ENCODE measurements at regions not wholly inside any gene's neighbourhood (a gene's known extent, or its start where the extent isn't known, plus 50 kb on each side); places are given as distances from the start of the nearest gene placed in this dataset.
"Not testable (repeated sequence)": the region's sequence is repeated elsewhere in the genome, so short reads cannot be mapped to it uniquely, and the experiment has no call there.

DNA sequence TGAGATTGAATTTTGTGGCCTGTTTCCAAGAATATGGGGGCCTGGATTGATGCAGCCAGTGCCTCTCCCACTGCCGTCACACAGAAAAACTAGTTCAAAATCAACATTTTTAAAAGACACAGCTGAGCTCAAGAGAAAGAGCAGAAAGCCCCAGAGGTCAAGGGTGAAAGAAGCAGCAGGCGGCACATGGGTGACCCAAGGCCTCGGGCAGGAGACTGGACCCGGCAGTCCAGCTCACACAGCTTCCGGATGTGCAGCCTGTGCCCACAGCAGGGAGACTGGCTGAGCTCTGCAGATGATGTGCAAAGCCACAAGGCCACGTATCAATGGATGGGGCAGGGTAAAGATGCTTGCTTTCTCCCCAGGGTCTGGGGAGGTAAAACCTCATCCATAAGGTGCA lies 50.4 kb upstream of the RNF32 start:
- no peak for DNase-seq

DNA sequence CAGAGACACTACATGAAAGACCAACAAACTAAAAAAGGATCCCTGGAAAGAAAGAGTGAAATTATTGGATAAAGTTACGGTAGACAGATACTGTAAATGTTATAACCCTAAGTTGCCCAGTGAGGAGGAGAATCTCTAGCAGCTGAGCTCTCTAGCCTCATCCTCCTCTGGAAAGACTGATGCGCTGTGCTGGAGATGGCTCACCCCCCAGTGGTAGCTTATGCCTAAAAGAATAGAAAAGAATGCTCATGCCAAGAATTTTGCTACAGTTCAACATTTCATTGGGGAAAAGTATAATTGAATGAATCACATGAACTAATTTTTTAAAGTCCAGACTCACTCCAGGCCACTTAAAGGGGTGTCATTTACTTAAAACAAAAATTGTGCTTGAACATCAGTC lies 50.8 kb upstream of the RNF32 start:
- DNase-seq, result no peak

DNA sequence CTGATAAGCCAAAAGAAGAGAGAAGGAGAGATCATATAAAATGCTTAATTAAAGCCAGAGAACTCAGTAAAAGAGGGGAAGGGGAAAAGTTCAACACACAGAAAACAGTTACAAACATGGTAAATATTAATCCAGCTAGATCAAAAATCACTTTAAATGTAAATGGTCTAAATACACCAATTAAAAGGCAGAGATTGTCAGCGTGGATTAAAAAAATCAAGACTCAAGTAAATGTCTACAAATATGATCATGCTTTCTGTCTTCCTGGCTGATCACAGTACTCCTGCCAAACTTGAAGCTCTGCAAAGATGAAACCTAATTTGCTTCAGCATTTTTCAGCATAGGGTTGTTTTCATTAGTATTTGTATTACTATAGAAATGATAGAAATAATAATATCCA lies 54.6 kb upstream of the RNF32 start:
- DNase-seq, result no peak

DNA sequence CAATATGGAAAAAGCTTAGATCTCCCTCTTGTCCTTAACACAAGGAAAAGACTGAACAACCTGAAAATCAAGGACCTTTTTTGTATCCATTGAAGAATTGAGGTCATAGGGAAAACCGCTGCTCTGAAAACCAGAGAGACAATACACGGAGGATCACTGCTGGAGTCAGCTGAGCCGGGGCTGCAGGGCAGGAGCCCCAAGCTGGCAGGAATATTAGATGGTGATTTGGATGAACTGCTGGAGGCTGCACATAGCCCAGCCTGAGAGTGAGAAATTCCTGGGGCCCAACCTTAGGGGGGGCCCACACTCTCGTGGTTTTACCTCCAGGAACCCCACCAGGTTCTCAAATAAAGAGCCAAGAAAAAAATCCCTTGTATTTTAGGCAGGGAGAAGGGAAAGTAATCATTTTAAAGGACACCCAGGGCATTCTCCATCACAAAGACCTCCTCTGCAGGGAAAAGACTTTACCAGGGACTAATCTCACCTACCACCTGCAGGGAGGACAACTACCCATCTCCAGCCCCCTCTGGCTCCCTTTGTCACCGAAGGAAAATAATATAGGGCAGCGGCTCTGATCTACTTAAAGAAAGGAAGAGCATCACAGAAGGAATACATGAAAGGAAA lies 55.4 kb upstream of the RNF32 start:
- DNase-seq, result no peak

DNA sequence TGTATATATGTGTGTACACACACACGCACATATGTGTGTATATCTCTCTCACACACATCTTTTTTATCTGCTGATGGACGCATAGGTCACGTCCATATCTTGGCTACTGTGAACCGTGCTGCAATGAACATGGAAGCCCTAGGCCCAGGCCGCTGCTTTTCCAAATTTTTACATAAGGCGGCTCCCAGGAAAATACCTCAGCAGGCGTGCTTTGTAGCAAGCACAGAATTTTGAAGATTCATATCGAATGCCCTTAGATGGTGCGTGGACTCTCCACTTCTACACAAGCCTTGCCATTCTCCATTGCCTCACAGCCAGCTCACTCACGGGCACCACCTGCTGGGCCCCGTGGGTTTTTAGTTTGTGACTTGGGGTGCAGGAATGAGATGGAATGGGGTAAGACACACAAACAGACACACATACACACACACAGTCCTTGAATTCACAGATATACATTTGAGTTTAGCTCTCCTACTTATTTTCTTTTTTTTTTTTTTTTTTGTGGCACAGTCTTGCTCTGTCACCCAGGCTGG lies 57.9 kb upstream of the RNF32 start:
- DNase-seq, result no peak

DNA sequence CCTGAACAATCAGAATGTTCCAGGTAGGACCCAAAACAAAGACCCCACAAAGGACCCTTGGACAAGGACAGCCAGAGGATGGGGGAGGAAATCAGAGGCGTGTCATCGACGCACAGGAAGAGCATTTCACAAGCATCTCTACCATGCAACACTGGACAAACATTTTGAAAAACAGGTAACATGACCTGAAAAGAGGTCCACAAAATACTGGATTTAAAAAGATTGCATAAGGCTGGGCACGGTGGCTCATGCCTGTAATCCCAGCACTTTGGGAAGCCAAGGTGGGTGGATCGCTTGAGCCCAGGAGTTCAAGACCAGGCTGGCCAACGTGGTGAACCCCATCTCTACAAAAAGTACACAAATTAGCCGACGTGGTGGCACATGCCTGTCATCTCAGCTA lies 60.5 kb upstream of the RNF32 start:
- DNase-seq, result no peak

DNA sequence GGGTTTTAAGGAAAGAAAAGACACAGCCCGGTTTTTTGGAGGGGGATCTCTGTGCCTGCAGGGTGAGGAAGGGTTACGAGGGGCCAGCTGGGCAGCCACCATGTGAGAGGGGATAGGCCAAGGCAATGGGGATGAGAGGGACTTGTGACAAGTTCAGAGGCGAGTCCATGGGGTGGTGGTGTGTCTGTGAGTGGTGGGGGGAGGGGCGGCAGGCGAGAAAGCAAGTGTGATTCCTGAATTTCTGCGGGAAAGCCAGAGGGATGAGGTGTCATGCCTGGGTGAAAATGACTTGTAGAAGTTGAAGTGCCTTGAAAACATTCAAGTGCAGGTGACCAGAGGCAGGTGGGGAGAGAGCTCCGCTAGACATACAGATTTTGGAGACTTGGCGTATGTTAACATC lies 61.0 kb upstream of the RNF32 start:
- no peak for DNase-seq

DNA sequence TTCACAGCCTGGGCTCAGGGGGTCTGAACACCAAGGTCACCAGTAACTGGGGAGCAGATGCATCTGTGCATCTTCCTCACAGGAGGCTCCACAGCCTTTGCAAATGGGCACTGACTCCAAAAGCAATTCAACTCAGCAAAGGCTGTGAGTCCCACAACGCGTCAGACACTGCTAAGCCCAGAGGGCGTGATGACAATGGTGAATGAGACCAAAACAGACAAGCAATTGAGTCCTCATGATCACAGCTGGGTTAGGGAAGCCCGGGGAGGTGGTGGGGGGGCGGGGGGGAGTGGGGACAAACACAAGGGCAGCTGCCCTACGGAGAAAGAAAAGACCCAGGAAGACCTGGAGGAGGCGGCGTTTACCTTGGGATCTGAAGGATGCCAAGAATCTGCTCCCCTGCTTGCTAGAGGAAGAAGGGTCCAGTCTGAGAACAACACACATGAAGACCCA lies 61.6 kb upstream of the RNF32 start:
- DNase-seq, result no peak

DNA sequence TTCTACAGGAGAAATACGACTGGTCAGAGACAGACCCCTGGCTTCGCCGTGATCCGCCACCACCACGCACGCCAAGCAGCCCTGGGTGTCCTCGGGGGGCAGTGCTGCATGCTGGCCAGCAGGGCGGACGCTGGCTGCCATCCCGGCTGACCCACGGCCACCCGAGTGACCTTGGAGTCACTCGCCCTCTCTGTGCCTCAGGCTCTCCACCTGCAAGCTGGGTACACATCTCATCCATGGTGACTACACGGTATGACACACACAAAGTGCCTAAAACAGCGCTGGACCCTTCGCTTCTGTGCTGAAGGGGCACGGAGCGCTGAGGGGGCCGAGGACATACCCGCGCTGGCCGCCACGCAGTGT lies 62.0 kb upstream of the RNF32 start:
- DNase-seq, result no peak

DNA sequence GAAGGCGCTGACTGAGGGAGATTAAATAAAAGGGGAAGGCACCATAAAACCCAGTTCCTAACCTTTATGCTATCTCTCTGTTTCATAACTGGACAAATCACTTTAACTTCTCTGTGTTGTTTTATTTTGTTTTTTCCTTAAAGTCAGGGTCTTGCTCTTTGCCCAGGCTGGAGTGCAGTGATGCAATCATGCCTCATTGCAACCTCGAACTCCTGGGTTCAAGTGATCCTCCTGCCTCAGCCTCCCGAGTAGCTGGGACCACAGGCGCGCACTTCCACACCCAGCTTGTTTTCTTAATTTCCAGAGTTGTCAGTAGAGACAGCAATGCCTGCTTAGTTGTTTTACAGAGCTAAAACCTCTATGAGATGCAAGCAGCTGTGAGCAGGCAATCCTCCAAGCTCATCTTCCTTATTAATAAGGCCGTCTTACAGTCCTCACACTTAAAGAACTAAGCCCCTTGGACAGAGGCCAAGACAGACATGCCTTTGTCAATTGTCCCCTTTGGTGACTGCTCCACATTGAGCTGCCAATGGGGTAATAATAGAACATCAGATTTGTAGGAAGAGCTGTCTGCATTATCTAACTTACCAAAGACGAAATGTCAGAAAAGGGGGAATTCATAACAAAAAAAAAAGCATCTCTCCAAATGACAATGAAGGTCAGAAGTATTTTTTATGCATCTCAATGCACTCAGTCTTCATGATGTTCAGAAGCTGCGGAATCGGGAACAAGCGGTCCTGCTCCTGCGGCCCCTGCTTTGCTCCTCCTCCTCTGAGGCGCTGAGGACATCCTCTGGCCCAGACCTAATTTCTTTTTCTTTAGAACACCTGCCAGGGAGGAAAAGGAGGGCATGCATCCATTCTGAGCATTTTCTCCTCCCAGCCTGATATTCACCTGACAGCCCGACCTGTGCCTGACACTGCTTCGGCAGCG lies 62.7 kb upstream of the RNF32 start:
- no peak for DNase-seq

DNA sequence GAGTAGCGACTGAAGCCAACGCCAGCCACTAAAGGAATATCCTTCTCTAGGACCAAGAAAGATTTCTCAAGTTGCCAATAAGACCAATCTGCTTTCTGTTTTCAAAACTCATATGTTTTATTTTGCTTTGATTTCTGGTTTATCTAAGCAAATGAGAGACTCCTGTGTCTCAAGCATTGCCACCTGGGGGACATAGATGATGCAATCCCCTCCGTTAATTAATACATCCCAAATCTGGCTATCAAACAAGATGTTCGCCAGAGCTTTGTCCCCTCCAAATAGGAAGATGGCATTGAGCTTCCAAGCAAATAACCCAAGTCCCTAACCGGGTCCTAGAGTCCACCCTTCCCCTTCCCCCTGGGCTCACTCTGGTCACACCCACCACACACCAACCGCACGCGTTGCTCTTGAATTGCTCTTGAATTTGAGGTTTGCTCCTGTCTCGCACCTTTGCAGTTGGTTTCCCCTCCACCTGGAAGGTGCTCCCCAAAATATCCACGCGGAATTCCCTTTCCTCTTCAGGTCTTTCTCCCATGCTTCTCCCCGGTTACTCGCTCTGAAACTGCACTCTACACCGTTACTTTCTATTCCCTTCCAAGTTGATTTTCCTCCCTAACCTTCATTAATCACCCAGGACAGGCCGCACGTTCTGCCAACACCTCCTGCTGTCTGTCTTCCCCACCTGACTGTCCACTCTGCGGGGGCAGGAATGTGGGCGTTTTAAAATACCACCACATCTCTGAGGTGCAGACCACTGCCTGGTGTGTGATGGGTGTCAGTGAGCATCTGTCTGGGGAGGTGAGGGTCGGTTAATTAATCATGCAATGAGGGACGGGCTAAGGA lies 64.1 kb upstream of the RNF32 start:
- DNase-seq, result no peak

DNA sequence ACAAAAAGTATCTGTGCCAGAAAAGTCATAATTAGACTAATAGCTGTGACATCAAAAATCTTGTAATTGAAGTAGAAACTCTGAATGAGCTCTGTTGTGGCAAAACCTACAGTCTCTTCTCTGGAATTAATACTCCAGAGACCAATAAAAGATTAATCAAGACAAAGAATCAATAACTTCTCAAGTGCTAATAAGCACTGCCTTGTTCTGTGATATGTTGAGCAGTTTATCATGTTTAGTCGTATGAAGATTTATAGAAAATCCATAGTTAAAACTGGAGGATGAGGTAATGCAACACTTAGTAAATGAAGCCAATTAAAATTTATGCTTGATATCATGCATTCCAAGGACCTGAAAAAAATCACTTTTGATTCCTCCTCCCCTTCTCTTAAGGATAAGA lies 72.3 kb upstream of the RNF32 start:
- no peak for DNase-seq

DNA sequence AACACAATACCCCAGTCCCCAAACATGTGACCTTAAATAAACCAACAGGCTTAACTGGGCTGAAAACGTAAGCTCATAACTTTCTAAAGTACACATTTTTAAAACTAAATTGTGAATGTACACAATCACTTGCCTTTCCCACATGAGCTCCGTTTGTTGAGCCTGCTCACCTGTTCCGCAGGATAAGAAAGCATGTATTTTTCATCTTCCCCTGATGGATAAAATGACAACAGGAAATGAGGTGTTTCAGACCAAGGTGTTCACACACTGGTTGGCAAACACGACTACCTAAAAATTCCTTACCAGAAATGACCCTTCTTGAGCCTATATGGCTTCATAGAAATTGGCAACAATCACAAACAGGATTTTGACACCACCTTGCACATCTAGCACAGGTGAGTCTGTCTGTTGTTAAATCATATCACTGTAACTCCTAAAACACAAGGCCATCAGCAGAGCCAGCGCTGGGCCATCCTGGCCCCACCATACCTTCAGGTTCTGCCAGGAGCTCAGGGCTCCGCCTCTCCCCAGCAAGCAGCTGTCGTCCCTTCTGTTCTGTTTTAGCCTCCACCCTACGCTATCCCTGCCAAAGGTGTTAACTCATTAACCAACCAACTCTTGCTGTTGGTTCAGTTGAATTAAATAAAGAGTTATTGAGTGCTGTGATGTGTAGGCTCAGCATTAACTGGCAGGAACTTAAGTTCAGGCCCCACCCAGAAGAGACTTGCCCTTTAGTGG lies 73.6 kb upstream of the RNF32 start:
- DNase-seq, result no peak

DNA sequence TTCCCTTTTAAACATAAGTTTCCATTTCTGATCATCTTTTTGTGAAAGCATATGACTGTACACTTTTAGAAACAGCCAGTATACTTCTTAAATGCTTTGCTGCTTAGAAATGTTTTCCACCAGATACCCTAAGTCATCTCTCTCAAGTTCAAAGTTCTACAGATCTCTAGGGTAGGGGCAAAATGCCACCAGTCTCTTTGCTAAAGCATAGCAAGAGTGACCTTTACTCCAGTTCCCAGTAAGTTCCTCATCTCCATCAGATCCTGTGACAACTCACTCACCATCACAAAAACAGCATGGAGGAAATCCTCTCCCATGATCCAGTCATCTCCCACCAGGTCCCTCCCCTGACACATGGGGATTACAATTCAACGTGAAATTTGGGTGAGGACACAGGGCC lies 75.6 kb upstream of the RNF32 start:
- DNase-seq, result not testable (repeated sequence)

DNA sequence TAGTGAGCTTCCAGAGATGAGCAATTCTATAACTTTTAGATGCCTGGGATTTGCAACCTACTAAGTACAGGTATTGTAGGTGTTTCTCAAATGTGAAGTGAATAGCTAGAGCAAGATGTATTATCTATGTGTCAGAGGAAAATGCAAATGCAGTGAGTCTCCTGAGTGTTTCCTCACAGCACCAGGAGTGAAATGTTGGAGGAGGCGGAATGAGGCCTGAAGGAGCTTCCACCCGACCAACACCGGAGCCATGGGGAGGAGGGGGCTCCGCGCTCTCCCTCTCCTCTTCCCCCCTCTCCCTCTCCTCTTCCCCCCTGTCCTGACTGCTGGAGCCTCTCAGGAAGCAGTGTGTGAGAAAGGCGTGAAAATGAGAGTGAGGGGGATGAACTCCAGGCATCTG lies 79.9 kb upstream of the RNF32 start:
- DNase-seq, result no peak

DNA sequence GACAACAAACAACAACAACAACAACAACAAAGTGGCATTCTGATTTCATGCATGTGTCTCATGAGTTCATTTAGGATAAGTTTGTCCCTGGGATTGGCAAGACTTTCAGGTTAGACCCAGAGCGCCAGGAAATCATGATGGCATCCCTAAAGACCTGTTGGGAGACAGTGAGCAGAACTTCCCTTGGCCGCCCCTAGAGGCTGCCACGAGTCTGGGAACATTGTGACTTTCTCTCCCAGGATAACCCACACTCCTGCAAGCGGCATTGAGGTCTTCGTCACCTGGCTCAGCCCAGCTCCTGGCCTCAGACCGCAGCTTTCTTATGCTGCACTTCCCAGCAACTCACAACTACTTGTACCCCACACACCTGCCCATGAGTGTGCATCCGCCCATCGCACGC lies 80.5 kb upstream of the RNF32 start:
- DNase-seq, result no peak

DNA sequence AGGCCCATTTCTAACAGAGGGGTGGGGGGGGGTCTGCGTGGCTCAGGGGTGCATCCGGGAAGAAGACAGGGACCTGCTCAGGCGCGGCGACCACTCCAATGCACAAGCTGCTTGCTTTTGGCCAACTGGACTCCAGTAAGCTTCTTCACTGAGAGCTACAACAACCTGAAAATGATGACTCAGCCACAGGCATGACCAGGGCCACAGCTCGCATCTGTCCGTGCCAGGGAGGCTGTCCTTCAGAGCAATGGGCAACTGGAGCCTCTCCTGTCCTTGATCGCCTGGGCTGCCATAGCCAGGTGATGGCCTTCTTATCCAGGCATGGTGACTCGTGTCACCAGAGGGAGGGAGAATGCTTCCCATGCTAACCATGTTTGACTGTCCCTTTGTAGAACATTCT lies 81.6 kb upstream of the RNF32 start:
- DNase-seq, result no peak

DNA sequence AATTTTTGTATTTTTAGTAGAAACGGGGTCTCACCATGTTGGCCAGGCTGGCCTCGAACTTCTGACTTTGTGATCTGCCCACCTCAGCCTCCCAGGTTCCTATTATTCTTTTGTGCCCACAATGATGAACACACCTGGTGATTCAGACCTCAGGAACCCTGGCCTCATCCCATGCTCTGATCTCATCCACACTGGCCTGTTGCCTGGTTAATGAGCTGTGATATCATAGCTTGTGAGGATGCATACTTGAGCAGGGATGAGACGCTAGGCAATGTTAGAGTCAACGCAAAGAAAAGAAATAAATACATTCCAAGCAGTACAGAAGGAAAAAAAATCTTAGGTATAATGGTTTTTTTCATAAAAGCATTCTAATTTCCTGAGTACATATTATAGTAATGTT lies 82.4 kb upstream of the RNF32 start:
- no peak for DNase-seq

DNA sequence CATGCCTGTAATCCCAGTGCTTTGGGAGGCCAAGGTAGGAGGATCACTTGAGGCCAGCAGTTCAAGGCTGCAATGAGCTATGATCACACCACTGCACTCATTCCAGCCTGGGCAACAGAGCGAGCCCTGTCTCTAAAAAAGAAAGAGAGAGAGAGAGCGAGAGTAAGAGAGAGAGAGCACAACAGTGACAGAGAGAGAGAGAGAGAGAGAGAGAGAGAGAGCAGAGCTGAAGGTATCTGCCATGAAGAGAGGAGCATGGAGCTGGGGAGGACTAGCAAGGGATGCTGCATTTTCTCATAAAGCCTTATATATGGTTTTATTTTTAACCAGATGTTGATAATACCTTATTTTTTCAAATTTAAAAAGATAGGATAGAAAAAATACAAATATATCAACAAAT lies 84.5 kb upstream of the RNF32 start:
- no peak for DNase-seq

DNA sequence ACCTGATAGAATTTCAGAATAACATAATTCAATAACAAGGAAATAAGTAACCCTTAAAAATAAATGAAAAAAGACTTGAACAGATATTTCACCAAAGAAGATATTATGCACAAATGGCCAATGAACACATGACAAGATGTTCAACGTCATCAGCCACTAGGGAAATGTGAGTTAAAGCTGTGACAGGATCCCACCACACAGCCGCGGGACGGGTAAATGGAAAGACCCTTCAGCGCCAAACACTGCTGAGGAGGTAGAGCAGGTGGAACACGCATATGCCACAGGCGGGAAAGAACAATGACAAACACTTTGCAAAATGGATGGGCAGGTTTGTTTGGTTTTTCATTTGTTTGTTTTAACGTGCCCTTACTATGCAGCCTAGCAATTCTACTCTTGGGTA lies 86.1 kb upstream of the RNF32 start:
- DNase-seq, result no peak

DNA sequence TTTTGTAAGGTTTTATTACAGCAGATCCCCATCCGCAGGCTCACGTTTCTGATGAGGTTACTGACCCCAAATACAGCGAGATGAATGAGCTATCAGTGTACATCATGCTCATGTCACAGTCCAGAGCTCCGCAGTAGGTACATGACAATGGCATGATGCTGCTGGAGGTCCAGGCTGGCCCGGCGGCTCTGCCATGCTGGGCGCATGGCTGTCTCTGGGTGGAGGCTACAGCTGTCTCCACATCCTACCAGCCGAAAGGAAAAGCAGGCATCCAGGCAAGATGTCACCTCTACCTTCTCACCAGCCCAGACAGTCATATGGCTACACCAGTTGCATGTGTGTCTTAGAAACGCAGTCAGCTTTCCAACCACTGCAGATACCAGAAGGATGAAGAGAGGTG lies 90.9 kb upstream of the RNF32 start:
- no peak for DNase-seq

DNA sequence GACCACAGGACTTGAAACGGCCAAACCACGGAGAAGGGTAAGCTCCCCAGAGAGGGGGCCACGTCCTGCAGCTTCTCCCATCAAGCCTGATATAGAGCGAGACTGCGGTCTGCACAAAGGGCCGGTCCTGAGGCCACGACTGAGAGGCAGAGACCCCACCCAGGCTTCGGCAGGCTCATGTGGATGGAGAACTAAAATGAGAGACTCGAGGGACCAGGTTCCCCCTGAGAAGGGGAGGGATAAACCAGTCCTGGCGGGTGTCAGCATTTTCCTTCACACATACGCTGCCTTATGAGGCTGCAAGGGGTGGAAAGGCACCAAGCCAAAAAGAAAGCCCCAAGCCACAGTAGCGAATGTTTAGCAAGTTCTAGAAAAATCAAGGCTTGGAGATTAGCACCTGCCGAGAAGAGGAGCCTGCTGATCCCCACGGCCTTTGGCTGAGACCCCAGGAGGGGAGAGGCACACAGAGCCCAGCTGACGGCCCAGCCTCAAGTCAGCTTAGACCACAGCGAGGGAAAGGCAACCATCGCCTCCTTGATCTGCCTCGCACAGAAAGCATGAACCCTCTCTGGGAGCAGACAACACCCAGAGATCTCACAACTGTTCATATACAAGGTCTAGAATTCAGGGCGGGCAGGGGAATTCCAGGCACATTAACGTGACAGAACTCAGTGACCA lies 92.6 kb upstream of the RNF32 start:
- DNase-seq, result no peak

Data from activated CD4-positive, alpha-beta T cell treated with anti-CD3 and anti-CD28 coated beads, Interleukin-10, Interleukin-2, amounts not matched to agents 100 ng/mL and 50 ng/mL, durations not matched to agents 16 hours and 8 hours (primary cell).